VCaP (cell line): ENCODE measurements at regions not wholly inside any gene's neighbourhood (a gene's known extent, or its start where the extent isn't known, plus 50 kb on each side); places are given as distances from the start of the nearest gene placed in this dataset.

ENCODE experiments used
- H3K27ac ChIP-seq: fragments of 450-650 bp; 2 replicates; pipeline ENCODE4 v1.5.1; 2017
- CTCF ChIP-seq: fragments of 450-650 bp; conservative IDR thresholded peaks from 2 replicates; pipeline ENCODE4 v1.5.1; 2017; ENCODE audit warnings: mild to moderate bottlenecking, moderate library complexity

DNA sequence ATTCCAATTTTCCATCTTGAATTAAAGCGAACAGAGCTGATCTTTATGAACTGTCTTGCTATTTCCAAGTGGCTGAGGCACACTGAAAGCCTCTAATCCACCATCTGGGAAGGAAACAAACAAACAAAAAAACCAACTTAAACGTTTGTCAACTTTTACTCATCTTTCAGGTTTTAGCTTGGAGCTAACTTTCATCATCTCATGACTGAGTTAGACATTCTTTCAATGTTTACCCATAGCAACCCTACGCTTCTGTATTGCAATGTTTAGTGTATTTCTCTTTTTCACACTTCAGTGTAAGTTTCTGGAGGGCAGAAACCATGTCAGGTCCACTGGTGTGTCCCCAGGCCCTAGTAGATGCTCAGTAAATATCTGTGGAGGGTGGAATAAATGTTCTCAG, 343.8 kb downstream of the GBA3 start:
- H3K27ac ChIP-seq: no peak overlapping the region
- TF ChIP-seq CTCF: no peak

DNA sequence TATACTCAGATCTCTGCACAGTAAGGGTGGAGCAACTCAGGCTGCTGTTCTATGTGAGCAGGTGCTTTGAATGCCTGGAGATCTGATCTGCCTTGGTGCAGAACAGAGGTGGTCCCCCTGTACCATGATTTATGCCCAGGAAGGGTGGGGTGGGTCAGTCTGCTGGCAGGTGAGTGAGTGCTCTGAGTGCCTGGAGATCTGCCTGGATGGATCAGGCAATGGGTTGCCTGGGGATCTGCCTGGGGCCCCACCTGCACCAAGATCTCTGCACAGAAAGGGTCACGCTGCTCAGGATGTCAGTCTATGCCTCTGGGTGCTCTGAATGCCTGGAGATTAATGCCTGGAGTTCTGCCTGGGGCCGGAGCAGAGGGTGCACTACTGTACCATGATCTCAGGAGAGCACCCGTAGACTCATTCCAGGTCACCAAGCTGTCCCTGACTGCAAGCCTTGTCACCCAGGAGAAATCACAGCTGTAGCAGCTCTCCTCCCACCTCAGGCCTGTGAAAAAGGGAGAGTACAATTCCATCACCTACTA, 342.9 kb downstream of the GBA3 start:
- no peak overlapping the region for H3K27ac ChIP-seq
- no peak for TF ChIP-seq CTCF

DNA sequence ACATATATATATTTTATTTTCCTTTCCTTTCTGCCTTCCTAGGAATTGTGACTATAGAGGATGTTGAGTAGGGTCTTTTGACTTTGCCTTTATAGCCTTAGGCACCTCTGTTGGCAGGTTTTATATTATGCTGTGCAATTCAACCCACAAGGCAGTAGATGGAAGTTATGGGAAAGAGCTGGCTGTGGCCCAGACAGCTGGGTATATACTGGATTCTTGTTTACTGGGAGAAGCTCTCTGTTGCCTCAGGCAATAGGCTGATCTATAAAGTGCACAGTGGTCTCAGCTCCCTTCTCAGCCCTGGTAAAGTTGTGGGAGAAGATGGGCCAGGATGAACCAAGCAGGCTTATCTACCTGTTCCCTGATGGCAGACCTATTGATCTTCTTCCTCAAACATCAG, 342.0 kb downstream of the GBA3 start:
- H3K27ac ChIP-seq: no peak overlapping the region
- no peak for TF ChIP-seq CTCF

DNA sequence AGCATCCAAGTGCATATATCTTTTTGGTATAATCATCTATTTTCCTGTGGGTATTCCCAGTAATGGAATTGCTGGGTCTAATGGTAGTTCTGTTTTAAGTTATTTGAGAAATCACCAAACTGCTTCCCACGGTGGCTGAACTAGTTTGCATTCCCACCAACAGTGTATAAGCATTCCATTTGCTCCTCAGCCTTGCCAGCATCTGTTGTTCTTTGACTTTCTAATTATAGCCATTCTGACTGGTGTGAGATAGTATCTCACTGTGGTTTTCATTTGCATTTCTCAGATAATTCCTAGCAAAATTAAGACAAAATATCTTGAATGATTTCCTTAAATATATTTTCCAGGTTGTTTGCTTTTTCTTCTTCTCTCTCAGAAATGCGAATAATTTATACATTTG, 341.1 kb downstream of the GBA3 start:
- no peak for TF ChIP-seq CTCF
- no peak overlapping the region for H3K27ac ChIP-seq

GRCh38 chr4:23028875-23029274, 336.1 kb downstream of the GBA3 start:
- H3K27ac ChIP-seq: no peak overlapping the region
- no peak for TF ChIP-seq CTCF

GRCh38 chr4:23023666-23024065, 330.9 kb downstream of the GBA3 start:
- no peak for TF ChIP-seq CTCF
- no peak overlapping the region for H3K27ac ChIP-seq

DNA sequence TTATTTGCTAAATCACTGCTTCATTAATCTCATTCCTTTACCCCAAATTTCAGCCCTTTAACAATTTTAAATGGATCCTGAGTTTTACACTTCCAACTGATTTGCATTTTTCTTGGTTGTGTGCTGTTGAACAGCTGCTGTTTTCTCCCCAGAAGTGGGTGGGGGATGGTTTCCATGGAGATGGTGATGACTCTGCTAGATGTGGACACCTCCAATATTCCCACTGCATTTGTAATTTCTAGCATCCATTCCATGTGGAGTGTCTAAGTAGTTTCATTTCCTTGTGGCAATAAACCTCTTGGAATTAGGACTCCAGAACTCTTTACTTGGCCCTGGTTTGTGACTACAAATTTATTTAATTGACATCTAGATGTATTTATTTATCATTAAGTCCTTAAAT, 330.4 kb downstream of the GBA3 start:
- H3K27ac ChIP-seq: no peak overlapping the region
- TF ChIP-seq CTCF: no peak

- TF ChIP-seq CTCF: no peak
- H3K27ac ChIP-seq: no peak overlapping the region
Measured at GRCh38 chr4:23022032-23022431, 329.3 kb downstream of the GBA3 start.
